GM12873 (cell line): ENCODE measurements at regions not wholly inside any gene's neighbourhood (a gene's known extent, or its start where the extent isn't known, plus 50 kb on each side); places are given as distances from the start of the nearest gene placed in this dataset.

ENCODE experiments used
- TF ChIP-seq, protein P1 (sequence below): IDR thresholded peaks from 2 replicates; pipeline ENCODE4 v1.5.1; 2012; ENCODE audit warnings: low read depth, mild to moderate bottlenecking, moderate library complexity, low read length, control low read depth; ENCODE audit not compliant: insufficient read depth; ENCODE audit errors: missing control alignments

DNA sequence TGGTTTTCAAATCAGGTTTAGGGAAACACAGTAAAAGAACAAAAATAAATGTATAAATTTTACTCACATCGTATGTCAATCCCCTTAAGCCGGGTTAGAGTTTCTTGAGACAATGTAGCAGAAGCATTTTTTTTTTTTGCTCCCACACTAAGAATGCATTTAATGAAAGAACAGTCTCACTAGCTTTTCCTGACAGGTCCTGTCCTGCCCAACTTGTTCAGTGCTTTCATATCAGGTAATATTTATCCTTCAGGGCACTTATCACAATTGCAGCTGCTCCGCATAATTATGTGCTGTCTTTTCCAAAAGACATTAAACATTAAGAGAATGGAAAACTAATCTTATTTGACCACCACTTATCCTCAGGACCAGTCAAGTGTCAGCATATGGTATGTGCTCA lies 632.0 kb downstream of the HTR1B start:
- TF ChIP-seq, protein P1, sequence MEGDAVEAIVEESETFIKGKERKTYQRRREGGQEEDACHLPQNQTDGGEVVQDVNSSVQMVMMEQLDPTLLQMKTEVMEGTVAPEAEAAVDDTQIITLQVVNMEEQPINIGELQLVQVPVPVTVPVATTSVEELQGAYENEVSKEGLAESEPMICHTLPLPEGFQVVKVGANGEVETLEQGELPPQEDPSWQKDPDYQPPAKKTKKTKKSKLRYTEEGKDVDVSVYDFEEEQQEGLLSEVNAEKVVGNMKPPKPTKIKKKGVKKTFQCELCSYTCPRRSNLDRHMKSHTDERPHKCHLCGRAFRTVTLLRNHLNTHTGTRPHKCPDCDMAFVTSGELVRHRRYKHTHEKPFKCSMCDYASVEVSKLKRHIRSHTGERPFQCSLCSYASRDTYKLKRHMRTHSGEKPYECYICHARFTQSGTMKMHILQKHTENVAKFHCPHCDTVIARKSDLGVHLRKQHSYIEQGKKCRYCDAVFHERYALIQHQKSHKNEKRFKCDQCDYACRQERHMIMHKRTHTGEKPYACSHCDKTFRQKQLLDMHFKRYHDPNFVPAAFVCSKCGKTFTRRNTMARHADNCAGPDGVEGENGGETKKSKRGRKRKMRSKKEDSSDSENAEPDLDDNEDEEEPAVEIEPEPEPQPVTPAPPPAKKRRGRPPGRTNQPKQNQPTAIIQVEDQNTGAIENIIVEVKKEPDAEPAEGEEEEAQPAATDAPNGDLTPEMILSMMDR = no peak

DNA sequence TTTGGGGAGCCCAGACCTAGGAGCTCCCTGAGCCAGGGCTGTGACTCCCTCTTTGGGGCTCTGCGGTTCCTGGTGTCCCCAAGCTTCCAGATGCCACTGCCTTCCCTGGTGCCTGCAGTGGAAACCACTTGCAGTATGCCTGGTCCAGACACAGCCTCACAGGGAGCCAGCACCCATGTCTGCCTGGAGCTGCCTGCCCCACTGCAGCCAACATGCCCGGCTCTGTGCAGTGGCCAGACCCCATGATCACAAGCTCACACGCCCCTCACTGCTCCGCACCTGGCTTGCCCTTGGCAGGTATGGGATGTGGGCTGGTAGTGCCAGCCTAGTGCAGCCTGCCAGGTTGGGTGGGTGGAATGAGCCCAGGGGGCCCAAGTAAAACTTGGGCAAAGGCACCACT lies 644.8 kb downstream of the HTR1B start:
- TF ChIP-seq, protein P1 = no peak

DNA sequence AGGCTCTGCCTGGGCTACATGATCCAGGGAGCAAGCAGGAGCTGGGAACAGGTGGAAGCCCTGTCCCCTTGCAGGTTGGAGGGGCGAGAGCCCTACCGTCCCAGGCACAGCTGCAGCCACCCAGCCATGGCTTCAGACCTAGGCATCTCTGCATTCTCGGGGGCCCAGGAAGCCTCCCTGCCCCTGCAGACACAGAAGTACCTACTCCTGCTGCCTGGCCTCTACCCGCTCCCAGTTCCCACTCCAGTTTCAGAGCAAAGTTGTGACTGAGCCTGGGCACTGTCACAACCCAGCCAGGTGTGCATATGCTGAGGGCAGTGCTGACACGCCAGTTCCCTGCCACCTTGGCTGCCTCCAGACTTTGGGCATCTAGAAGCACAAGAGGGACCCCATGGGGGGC lies 645.9 kb downstream of the HTR1B start:
- TF ChIP-seq, protein P1 = no peak

- TF ChIP-seq, protein P1 = no peak
Measured at GRCh38 chr6:76814496-76815458, 648.5 kb downstream of the HTR1B start.

DNA sequence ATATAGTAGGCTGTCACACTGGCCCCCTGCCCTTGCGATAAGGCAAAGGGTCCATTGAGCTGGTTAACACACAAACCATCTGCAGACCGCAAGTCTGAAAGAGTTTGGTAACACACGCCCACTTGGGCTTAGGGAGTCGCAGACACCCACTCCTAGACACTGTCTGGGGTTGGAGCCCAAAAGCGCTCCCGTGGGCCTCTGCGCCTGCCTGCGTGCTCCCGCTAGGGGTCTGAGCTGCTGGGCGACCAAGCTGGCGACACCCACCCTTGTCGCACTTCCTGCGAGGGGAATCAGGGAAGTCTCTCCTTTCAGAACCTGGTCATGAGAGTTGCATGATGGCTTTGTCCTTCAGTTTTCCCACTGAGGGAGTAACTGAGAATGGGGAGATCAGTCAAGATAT lies 653.0 kb downstream of the HTR1B start:
- TF ChIP-seq, protein P1 = no peak

DNA sequence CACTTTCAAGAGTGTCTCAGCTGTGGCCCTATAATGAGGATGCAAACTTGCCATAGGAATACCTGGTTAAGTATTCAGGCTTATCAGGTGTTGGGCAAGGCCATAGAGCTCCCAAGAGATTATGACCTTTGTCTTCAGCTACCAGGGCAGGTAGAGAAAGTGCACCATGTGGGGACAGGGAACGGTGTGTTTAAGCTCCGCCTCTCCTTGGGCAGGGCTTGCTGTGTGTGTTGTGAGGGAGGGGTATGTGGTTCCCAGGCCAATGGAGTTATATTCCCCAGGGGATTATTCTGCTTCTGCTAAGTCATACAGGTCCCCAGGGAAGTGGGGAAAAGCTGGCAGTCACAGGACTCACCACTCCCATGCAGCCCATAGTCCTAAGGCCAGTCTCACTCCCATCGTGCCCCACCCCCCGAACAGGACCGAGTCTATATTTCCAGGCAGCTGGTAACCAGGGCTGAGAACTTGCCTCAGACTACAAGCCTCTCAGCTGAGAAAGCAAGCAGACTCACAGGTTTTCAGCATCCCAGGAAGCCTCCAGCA lies 660.2 kb downstream of the HTR1B start:
- TF ChIP-seq, protein P1 = no peak

- TF ChIP-seq, protein P1 = no peak
Measured at GRCh38 chr6:76792394-76792793, 670.9 kb downstream of the HTR1B start.
